ENCODE measurements at regions not wholly inside any gene's neighbourhood (a gene's known extent, or its start where the extent isn't known, plus 50 kb on each side); places are given as distances from the start of the nearest gene placed in this dataset.

DNA sequence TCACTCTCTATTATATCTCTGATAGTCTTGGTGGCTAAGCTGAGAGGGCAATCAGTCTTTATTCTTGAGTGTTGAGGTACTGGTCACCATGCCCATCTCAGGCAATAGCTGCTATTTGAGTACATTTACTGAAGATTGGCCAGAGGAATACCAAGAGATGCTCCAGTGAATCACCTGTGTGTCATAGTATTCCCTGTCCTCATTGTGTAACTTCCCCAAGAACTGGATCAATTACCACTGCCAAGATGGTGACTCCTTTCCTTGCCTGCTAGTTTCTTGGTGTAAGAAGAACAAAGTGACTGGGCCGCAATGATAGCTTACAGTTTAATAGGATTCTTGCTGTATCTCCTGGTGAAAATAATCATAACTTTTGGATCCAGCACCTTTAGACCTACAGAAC is 418.7 kb upstream of the KIF2A start:
- TF ChIP-seq ISL1 (CRISPR knock-in tag; IDR thresholded peaks at IDR 0.05) (no peak), PPARA (CRISPR knock-in tag; IDR thresholded peaks at IDR 0.05; ENCODE audit: borderline replicate concordance) (no peak), ZFP30 (CRISPR knock-in tag; IDR thresholded peaks at IDR 0.05) (no peak), ARNTL (CRISPR knock-in tag; IDR thresholded peaks at IDR 0.05; ENCODE audit: borderline replicate concordance, low read depth) (no peak), PATZ1 (CRISPR knock-in tag; IDR thresholded peaks at IDR 0.05; ENCODE audit: borderline replicate concordance) (no peak), TOX (CRISPR knock-in tag; IDR thresholded peaks at IDR 0.05; ENCODE audit: borderline replicate concordance) (no peak), ZNF70 (CRISPR knock-in tag; IDR thresholded peaks at IDR 0.05) (no peak), CSDC2 (CRISPR knock-in tag; IDR thresholded peaks at IDR 0.05) (no peak), SNAI2 (CRISPR knock-in tag; IDR thresholded peaks at IDR 0.05) (no peak), GLIS3 (CRISPR knock-in tag; IDR thresholded peaks at IDR 0.05) (no peak), ZC3H10 (CRISPR knock-in tag; IDR thresholded peaks at IDR 0.05) (no peak), TSHZ2 (CRISPR knock-in tag; IDR thresholded peaks at IDR 0.05) (no peak)
- TF ChIP-seq, protein P1, sequence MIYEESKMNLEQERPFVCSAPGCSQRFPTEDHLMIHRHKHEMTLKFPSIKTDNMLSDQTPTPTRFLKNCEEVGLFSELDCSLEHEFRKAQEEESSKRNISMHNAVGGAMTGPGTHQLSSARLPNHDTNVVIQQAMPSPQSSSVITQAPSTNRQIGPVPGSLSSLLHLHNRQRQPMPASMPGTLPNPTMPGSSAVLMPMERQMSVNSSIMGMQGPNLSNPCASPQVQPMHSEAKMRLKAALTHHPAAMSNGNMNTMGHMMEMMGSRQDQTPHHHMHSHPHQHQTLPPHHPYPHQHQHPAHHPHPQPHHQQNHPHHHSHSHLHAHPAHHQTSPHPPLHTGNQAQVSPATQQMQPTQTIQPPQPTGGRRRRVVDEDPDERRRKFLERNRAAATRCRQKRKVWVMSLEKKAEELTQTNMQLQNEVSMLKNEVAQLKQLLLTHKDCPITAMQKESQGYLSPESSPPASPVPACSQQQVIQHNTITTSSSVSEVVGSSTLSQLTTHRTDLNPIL (CRISPR knock-in tag; IDR thresholded peaks at IDR 0.05; ENCODE audit: low read depth), result no peak
- TF ChIP-seq, protein P2, sequence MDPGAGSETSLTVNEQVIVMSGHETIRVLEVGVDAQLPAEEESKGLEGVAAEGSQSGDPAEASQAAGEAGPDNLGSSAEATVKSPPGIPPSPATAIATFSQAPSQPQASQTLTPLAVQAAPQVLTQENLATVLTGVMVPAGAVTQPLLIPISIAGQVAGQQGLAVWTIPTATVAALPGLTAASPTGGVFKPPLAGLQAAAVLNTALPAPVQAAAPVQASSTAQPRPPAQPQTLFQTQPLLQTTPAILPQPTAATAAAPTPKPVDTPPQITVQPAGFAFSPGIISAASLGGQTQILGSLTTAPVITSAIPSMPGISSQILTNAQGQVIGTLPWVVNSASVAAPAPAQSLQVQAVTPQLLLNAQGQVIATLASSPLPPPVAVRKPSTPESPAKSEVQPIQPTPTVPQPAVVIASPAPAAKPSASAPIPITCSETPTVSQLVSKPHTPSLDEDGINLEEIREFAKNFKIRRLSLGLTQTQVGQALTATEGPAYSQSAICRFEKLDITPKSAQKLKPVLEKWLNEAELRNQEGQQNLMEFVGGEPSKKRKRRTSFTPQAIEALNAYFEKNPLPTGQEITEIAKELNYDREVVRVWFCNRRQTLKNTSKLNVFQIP (CRISPR knock-in tag; IDR thresholded peaks at IDR 0.05; ENCODE audit: borderline replicate concordance, low read depth), result no peak
